ENCODE measurements at regions not wholly inside any gene's neighbourhood (a gene's known extent, or its start where the extent isn't known, plus 50 kb on each side); places are given as distances from the start of the nearest gene placed in this dataset.
A peak's percentile ranks its signal among the peaks of the same experiment; 100 is the strongest.

- intact Hi-C loops (cut with DNase I) = loop anchor here (10.0 kb wide), 1 partner anchor 454 kb away; no protein-coding TSS in a partner anchor
- no peaks in the 10 kb centered on the region for H3K27me3 ChIP-seq
- H3K27ac ChIP-seq = no peak overlapping the region
- no peaks in the 10 kb centered on the region for H3K9me3 ChIP-seq
- no peak for TF ChIP-seq CTCF (IDR thresholded peaks at IDR 0.05)
- TF ChIP-seq POLR2A (IDR thresholded peaks at IDR 0.05) = no peak
- no peaks in the 10 kb centered on the region for H3K36me3 ChIP-seq
- 86 to 89% methylated on average over 5 of the region's 5 CpGs for WGBS, 2 donors
- H3K4me3 ChIP-seq = no peak overlapping the region
- H3K4me1 ChIP-seq = peaks cover 0 to 20% (median 0%) of the 10 kb centered on the region in 3 donors
- no peak for DNase-seq
Observed at GRCh38 chr6:151671195-151671594, 136.3 kb upstream of the ESR1 start.

GRCh38 chr6:151674578-151674977 is 132.9 kb upstream of the ESR1 start:
- 77 to 80% methylated on average over 3 of the region's 3 CpGs for WGBS, 2 donors
- Histone ChIP-seq H3K36me3 (no peaks in the 10 kb centered on the region), H3K4me3 (no peak overlapping the region), H3K4me1 (peaks cover 0 to 32% (median 0%) of the 10 kb centered on the region in 3 donors), H3K27me3 (no peaks in the 10 kb centered on the region), H3K27ac (no peak overlapping the region), H3K9me3 (no peaks in the 10 kb centered on the region)
- no peak for TF ChIP-seq POLR2A (IDR thresholded peaks at IDR 0.05)
- intact Hi-C loops (cut with DNase I) = loop anchor here (10.0 kb wide), 1 partner anchor 450 kb away; no protein-coding TSS in a partner anchor
- no peak for DNase-seq

- intact Hi-C loops (cut with DNase I) = loop anchor here (2.0 to 10.0 kb wide), 2 partner anchors 61 to 449 kb away; no protein-coding TSS in a partner anchor
- no peaks in the 10 kb centered on the region for H3K9me3 ChIP-seq
- no peak overlapping the region for H3K27ac ChIP-seq
- no peak for DNase-seq
- peaks cover 0 to 36% (median 0%) of the 10 kb centered on the region in 3 donors for H3K4me1 ChIP-seq
- TF ChIP-seq POLR2A (IDR thresholded peaks at IDR 0.05) (no peak), CTCF (IDR thresholded peaks at IDR 0.05) (peak; percentile 37 to 90 (median 74))
- 42 to 47% methylated on average over 8 of the region's 8 CpGs for WGBS, 2 donors
- no peaks in the 10 kb centered on the region for H3K36me3 ChIP-seq
- no peak overlapping the region for H3K4me3 ChIP-seq
- H3K27me3 ChIP-seq = no peaks in the 10 kb centered on the region
Observed at GRCh38 chr6:151675746-151676459, 131.6 kb upstream of the ESR1 start.

GRCh38 chr6:151676460-151676945 is 131.0 kb upstream of the ESR1 start:
- no peak for TF ChIP-seq CTCF (IDR thresholded peaks at IDR 0.05)
- TF ChIP-seq POLR2A (IDR thresholded peaks at IDR 0.05) = no peak
- Histone ChIP-seq H3K36me3 (no peaks in the 10 kb centered on the region), H3K27me3 (no peaks in the 10 kb centered on the region), H3K27ac (no peak overlapping the region), H3K9me3 (no peaks in the 10 kb centered on the region), H3K4me1 (peaks cover 0 to 42% (median 0%) of the 10 kb centered on the region in 3 donors), H3K4me3 (no peak overlapping the region)
- 72 to 76% methylated on average over 7 of the region's 7 CpGs for WGBS, 2 donors
- DNase-seq = no peak
- intact Hi-C loops (cut with DNase I) = loop anchor here (2.0 to 10.0 kb wide), 2 partner anchors 60 to 448 kb away; no protein-coding TSS in a partner anchor

- Histone ChIP-seq H3K27me3 (no peaks in the 10 kb centered on the region), H3K36me3 (no peaks in the 10 kb centered on the region), H3K9me3 (no peaks in the 10 kb centered on the region), H3K27ac (peak overlapping the region in 1 of 4 donors; percentile 49), H3K4me3 (no peak overlapping the region), H3K4me1 (peaks cover 0 to 45% (median 0%) of the 10 kb centered on the region in 3 donors)
- 40 to 53% methylated on average over 6 of the region's 6 CpGs for WGBS, 2 donors
- intact Hi-C loops (cut with DNase I) = loop anchor here (2.0 to 10.0 kb wide), 2 partner anchors 59 to 447 kb away; no protein-coding TSS in a partner anchor
- no peak for TF ChIP-seq POLR2A (IDR thresholded peaks at IDR 0.05)
- TF ChIP-seq CTCF (IDR thresholded peaks at IDR 0.05) = no peak
- no peak for DNase-seq
Observed at GRCh38 chr6:151677404-151677803, 130.1 kb upstream of the ESR1 start.
